ENCODE measurements at regions not wholly inside any gene's neighbourhood (a gene's known extent, or its start where the extent isn't known, plus 50 kb on each side); places are given as distances from the start of the nearest gene placed in this dataset.

DNA sequence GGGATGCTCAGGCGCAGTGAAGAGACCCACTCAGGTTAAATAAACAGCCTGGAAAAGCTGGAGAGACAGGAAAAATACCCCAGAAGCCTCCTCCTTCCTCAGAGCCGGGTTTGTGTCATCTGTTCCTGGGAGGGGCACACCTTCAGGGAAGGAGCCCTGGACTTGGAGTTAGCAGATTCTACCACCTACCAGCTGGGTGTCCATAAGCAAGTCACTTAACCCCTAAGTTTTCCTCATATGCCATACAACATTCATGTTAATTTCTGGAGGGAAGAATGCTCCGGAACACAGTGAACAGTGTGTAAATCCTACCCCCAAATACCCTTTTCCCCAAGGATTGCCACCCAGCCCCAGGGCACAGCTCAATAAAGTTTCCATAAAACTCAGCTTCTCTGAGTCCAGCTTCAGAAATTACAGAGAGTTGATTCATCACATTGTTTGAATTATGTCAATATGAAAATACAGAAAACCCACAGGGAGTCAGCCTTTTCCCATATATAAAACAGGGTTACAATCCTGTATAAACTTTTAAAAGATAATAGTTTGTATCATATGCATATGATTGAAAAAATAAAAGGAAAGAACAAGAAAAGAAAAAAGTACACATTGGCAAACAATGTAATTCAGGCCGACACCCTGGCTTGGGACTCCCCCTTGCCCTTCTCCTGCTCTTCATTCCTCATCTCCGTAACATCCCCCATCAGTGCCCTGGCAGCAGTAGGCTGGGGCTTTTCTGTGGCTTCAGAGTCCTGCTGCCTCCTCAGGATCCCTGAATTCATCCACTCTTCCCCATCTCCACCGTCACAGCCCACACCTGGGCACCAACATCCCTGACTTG is 291.8 kb upstream of the USP24 start:
- DNase-seq (ENCODE audit: low spot score) = no peak
- TF ChIP-seq, protein P1, sequence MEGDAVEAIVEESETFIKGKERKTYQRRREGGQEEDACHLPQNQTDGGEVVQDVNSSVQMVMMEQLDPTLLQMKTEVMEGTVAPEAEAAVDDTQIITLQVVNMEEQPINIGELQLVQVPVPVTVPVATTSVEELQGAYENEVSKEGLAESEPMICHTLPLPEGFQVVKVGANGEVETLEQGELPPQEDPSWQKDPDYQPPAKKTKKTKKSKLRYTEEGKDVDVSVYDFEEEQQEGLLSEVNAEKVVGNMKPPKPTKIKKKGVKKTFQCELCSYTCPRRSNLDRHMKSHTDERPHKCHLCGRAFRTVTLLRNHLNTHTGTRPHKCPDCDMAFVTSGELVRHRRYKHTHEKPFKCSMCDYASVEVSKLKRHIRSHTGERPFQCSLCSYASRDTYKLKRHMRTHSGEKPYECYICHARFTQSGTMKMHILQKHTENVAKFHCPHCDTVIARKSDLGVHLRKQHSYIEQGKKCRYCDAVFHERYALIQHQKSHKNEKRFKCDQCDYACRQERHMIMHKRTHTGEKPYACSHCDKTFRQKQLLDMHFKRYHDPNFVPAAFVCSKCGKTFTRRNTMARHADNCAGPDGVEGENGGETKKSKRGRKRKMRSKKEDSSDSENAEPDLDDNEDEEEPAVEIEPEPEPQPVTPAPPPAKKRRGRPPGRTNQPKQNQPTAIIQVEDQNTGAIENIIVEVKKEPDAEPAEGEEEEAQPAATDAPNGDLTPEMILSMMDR (IDR thresholded peaks at IDR 0.05; ENCODE audit: extremely low read depth, missing control alignments) = no peak

DNA sequence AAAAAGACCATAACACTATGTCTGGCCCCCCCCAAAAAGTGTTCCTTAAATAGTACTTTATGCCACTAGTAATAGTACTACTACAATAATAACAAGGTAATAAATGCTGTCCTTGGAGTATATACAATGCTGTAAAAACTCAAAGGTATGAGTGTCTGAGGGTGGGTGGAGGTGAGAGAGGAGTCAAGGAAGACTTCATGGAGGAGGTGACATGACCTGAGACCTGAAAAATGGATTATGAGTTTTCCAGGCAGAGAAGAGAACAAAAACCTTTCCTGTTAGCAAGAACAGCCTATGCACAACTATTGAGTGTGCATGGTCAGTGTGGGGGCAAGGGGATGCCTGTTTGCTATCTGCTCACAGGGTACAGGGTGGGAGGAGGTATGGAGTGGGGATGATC is 290.2 kb upstream of the USP24 start:
- TF ChIP-seq, protein P1 (IDR thresholded peaks at IDR 0.05; ENCODE audit: extremely low read depth, missing control alignments) = no peak

DNA sequence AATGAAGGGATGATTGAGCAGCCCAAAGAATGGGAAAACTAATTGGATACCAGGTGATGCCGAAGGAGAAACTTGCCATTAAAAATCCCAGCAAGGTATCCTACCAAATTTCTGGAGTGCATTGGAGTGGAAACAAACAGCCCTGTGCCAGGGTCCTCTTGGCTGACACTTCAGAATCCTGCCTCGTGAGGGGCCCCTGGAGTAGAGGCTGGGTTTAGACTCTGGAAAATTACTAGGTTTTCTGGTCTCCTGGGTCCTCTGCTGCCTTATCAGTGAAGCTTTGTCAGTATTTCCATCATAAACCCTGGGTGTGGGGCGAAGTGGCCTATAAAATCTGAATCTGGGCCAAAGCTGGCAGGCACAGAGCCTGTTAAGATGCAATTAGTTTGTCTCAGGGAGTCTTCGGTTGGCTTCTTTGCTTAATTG is 289.2 kb upstream of the USP24 start:
- TF ChIP-seq, protein P1 (IDR thresholded peaks at IDR 0.05; ENCODE audit: extremely low read depth, missing control alignments) = no peak
- no peak for DNase-seq (ENCODE audit: low spot score)

More for the DNA sequence above, 290.2 kb upstream of the USP24 start:
- no peak for DNase-seq (ENCODE audit: low spot score)

DNA sequence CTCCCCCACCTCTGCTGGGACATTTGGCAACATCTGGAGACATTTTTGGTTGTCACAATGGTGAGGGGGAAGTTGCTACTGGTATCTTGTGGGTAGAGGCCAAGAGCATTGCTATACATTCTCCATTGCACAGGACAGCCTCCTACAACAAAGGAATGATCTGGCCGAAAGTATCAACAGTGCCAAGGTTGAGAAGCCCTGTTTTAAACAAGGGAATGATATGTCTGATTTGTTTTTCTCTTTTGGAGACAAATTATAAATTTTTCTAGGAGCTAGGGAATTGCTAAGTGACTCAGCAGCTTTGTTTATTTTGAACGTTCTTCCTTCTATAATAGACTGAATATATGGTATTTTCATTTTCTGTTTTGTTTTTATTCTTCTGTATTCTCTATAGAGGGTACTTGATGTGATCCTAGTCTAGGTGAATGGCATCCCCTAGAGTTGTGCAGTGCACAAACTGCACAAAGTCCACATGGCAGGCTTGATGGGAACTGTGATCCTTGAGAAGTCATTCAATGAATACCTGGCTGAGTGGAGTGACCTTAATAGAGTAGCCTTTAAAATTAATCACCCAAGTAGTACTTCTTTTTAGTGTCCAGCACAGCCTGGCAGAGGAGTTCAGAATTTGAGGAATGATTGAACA is 288.6 kb upstream of the USP24 start:
- TF ChIP-seq, protein P1 (IDR thresholded peaks at IDR 0.05; ENCODE audit: extremely low read depth, missing control alignments) = no peak
- DNase-seq (ENCODE audit: low spot score) = no peak

DNA sequence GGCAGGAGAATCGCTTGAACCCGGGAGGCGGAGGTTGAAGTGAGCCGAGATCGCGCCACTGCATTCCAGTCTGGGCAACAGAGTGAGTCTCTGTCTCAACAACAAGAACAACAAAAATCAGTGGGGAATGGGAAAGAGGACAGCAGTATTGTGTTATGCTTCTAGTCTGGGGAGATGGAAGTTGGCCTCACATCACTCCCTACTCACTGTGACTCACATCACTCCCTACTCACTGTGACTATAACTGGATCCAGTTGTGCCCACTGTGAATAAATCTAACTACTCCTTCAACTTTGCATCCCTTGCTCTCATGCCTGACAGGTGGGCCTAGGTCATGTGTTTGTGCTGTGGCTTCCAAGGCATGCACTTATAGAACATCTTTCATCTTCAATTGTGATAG is 285.4 kb upstream of the USP24 start:
- DNase-seq (ENCODE audit: low spot score) = no peak

DNA sequence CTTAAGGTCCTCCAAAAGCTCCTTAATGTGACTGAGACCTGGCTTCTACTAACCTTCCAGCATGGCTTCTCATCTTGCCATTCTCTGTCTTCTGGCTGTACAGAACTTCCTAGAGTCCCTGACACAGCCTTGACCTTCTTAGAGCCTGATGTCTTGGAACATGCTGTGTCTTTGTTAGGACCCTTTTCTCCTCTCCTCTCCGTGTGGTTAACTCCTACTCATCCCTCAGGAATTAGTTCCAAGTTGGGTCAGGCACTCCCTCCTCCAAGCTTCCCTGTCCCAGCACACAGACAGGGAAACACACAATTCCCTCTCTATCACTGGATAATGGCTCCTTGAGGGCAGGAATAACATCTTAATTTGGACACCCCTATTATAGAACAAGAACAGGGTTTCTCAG is 275.4 kb upstream of the USP24 start:
- no peak for DNase-seq (ENCODE audit: low spot score)
- TF ChIP-seq, protein P1 (IDR thresholded peaks at IDR 0.05; ENCODE audit: extremely low read depth, missing control alignments) = no peak

More for the DNA sequence above, 285.4 kb upstream of the USP24 start:
- TF ChIP-seq, protein P1 (IDR thresholded peaks at IDR 0.05; ENCODE audit: extremely low read depth, missing control alignments) = no peak

DNA sequence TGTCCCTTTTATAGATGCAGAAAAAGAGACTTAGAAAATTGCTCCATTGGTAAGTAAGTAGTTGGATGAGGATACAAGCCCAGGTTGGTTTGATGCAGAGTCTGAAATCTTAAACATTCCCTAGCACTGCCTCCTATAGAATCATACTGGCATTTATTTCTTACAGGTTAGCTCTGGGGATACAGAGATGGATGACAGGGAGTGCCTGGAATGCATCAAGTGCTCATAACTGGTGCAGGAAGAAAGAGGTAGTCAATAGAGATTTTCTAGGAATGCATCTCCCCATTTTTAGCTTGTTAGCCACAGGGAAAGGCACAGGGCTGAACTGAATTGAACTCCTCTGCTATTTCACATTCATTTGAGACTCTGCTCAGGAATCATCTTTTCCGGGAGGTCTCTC is 269.0 kb upstream of the USP24 start:
- TF ChIP-seq, protein P1 (IDR thresholded peaks at IDR 0.05; ENCODE audit: extremely low read depth, missing control alignments) = no peak
- DNase-seq (ENCODE audit: low spot score) = no peak

Measured in GM20000 (cell line).